Tibial artery (tissue), 4 donors: ENCODE measurements at regions not wholly inside any gene's neighbourhood (a gene's known extent, or its start where the extent isn't known, plus 50 kb on each side); places are given as distances from the start of the nearest gene placed in this dataset.

Experiments used
- DNase-seq, 2 donors: peaks; one replicate each; pipeline ENCODE4 v3.0.0-alpha.2; 2019
- H3K27ac ChIP-seq, 2 donors: fragments of 200-600 bp; sonication (generic) in 1 of 2; 1 replicate in 1 of 2; 2 replicates in 1 of 2; pipeline ENCODE4 v1.5.1; 2018 to 2019; ENCODE audit warnings: mild to moderate bottlenecking in 1 of 2
- H3K27me3 ChIP-seq, 2 donors: fragments of 200-600 bp; sonication (generic) in 1 of 2; one replicate each; pipeline versions ENCODE4 v1.5.1 to v1.6.0; 2016 to 2019
- H3K36me3 ChIP-seq, 3 donors: fragments of 200-600 bp; sonication (generic) in 2 of 3; one replicate each; pipeline ENCODE4 v1.5.1; 2016 to 2019; ENCODE audit warnings: mild to moderate bottlenecking in 2 of 3
- H3K4me1 ChIP-seq, 4 donors: fragments of 200-600 bp; sonication (generic) in 2 of 4; 1 replicate in 3 of 4; 2 replicates in 1 of 4; pipeline ENCODE4 v1.5.1; 2016 to 2019
- H3K4me3 ChIP-seq, 2 donors: fragments of 200-600 bp; sonication (generic) in 1 of 2; 1 replicate in 1 of 2; 2 replicates in 1 of 2; pipeline ENCODE4 v1.5.1; 2018 to 2019; ENCODE audit warnings: mild to moderate bottlenecking in 2 of 2
- H3K9me3 ChIP-seq, 3 donors: fragments of 200-600 bp; sonication (generic) in 1 of 3; one replicate each; pipeline ENCODE4 v1.5.1; 2016 to 2019
- intact Hi-C: fragments of 100-400 bp; cut with DNase I; formaldehyde crosslinking; loops from one replicate; pipeline ENCODE4 v1.15.0; 2023; ENCODE audit warnings: low total_unique reads
- TF ChIP-seq, protein P1 (sequence below), 2 experiments: fragments of 200-600 bp in 1 of 2; fragments of 450-650 bp in 1 of 2; IDR thresholded peaks; one replicate each; pipeline ENCODE4 v1.5.1; 2017 to 2019; ENCODE audit warnings: antibody characterized with exemption in 2 of 2, mild to moderate bottlenecking in 1 of 2, moderate library complexity in 1 of 2

- intact Hi-C loops = no loop called here
These were observed 454.4 kb downstream of the WDR72 start for GRCh38 chr15:53305101-53305500.

DNA sequence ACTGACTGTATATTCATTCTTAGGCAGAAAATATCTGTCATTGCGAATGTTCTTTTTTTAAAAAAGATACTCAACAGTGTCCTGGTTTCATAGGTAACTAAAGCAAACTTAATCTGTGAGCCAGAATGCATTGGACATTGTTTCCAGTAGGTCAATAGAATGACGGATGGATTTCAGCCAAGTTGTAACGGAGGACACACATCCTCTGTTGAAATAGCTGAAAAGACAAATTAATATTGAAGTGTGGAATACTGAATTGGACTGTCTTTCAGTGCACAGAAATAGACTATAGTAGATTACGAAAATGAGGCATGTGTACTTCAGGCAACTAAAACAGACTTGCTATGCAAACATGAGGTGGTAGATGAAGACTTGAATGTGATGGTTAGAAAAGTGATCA is 461.6 kb downstream of the WDR72 start:
- intact Hi-C loops = no loop called here
- no peak for DNase-seq
- no peak overlapping the region for H3K27ac ChIP-seq
- no peaks in the 10 kb centered on the region for H3K27me3 ChIP-seq
- H3K4me1 ChIP-seq = no peaks in the 10 kb centered on the region
- H3K36me3 ChIP-seq = no peaks in the 10 kb centered on the region
- H3K9me3 ChIP-seq = no peaks in the 10 kb centered on the region
- TF ChIP-seq, protein P1, sequence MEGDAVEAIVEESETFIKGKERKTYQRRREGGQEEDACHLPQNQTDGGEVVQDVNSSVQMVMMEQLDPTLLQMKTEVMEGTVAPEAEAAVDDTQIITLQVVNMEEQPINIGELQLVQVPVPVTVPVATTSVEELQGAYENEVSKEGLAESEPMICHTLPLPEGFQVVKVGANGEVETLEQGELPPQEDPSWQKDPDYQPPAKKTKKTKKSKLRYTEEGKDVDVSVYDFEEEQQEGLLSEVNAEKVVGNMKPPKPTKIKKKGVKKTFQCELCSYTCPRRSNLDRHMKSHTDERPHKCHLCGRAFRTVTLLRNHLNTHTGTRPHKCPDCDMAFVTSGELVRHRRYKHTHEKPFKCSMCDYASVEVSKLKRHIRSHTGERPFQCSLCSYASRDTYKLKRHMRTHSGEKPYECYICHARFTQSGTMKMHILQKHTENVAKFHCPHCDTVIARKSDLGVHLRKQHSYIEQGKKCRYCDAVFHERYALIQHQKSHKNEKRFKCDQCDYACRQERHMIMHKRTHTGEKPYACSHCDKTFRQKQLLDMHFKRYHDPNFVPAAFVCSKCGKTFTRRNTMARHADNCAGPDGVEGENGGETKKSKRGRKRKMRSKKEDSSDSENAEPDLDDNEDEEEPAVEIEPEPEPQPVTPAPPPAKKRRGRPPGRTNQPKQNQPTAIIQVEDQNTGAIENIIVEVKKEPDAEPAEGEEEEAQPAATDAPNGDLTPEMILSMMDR (IDR thresholded peaks at IDR 0.05) = no peak
- no peak overlapping the region for H3K4me3 ChIP-seq

More at GRCh38 chr15:53305101-53305500, 454.4 kb downstream of the WDR72 start:
- Histone ChIP-seq H3K27me3 (no peaks in the 10 kb centered on the region), H3K9me3 (no peaks in the 10 kb centered on the region), H3K27ac (no peak overlapping the region), H3K36me3 (no peaks in the 10 kb centered on the region), H3K4me1 (no peaks in the 10 kb centered on the region), H3K4me3 (no peak overlapping the region)
- DNase-seq = no peak
- TF ChIP-seq, protein P1 (IDR thresholded peaks at IDR 0.05) = no peak

GRCh38 chr15:53296603-53297002 is 462.9 kb downstream of the WDR72 start:
- TF ChIP-seq, protein P1 (IDR thresholded peaks at IDR 0.05) = no peak
- no peak overlapping the region for H3K4me3 ChIP-seq
- H3K27ac ChIP-seq = no peak overlapping the region
- no peaks in the 10 kb centered on the region for H3K4me1 ChIP-seq
- no peaks in the 10 kb centered on the region for H3K36me3 ChIP-seq
- intact Hi-C loops = no loop called here
- H3K9me3 ChIP-seq = no peaks in the 10 kb centered on the region
- no peak for DNase-seq
- H3K27me3 ChIP-seq = no peaks in the 10 kb centered on the region

GRCh38 chr15:53295574-53295973 is 463.9 kb downstream of the WDR72 start:
- Histone ChIP-seq H3K27me3 (no peaks in the 10 kb centered on the region), H3K27ac (no peak overlapping the region), H3K4me3 (no peak overlapping the region), H3K4me1 (no peaks in the 10 kb centered on the region), H3K36me3 (no peaks in the 10 kb centered on the region), H3K9me3 (no peaks in the 10 kb centered on the region)
- intact Hi-C loops = no loop called here
- DNase-seq = no peak
- TF ChIP-seq, protein P1 (IDR thresholded peaks at IDR 0.05) = no peak

DNA sequence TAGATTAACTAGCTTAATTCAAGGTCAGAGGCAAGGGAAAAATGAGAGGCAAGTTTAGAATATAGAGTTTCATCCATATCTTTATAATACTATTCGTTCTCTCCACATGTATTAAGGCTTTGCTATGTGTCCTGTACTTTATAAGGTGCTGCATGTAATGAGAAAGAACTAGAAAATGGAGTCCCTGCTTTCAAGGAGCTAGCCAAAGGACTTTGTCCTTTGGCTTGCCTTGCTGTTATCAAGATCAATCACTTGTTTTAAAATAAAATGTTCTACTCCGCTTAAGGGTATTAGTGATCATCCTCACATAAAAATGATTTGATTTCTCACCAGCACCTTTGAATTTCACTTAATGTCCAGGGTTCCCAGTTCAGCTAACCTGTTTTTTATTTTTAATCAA is 470.9 kb downstream of the WDR72 start:
- TF ChIP-seq, protein P1 (IDR thresholded peaks at IDR 0.05) = no peak
- H3K27me3 ChIP-seq = no peaks in the 10 kb centered on the region
- intact Hi-C loops = no loop called here
- no peak for DNase-seq
- H3K9me3 ChIP-seq = no peaks in the 10 kb centered on the region
- no peaks in the 10 kb centered on the region for H3K4me1 ChIP-seq
- no peak overlapping the region for H3K27ac ChIP-seq
- H3K4me3 ChIP-seq = no peak overlapping the region
- no peaks in the 10 kb centered on the region for H3K36me3 ChIP-seq

DNA sequence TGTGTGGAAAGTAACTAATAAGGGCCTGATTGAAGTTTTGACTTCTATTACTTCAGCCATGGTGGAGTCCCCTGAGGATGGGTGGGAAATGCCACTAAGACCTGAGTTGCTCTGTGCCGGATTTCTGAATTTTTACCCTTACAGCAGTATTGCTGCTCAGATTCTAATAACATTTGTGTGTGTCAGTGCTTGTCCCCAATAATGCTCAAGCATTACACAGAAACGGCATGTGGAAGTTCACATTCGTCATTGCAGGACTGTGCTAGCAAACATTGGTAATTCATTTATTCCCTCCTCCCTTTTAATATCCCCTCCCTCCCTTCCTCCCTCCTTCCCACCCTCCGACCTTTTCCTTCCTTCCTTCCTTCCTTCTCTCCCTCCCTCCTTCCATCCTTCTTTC is 484.5 kb upstream of the ONECUT1 start:
- intact Hi-C loops = no loop called here
- DNase-seq = no peak
- Histone ChIP-seq H3K4me3 (no peak overlapping the region), H3K9me3 (no peaks in the 10 kb centered on the region), H3K36me3 (no peaks in the 10 kb centered on the region), H3K27ac (no peak overlapping the region), H3K4me1 (no peaks in the 10 kb centered on the region), H3K27me3 (no peaks in the 10 kb centered on the region)
- TF ChIP-seq, protein P1 (IDR thresholded peaks at IDR 0.05) = no peak
